ENCODE measurements at regions not wholly inside any gene's neighbourhood (a gene's known extent, or its start where the extent isn't known, plus 50 kb on each side); places are given as distances from the start of the nearest gene placed in this dataset.

GRCh38 chr16:80233097-80233835 lies 307.5 kb upstream of the DYNLRB2 start:
- intact Hi-C loops (cut with DNase I), result no loop called here
- Histone ChIP-seq H3K4me3 (no peak overlapping the region), H3K4me1 (peaks cover 6% of the 10 kb centered on the region), H3K9me3 (no peaks in the 10 kb centered on the region), H3K36me3 (replicated peaks in 1 of 2; ENCODE audit: insufficient read depth in 1 of 2, low read depth in 2 of 2) (no peaks in the 10 kb centered on the region), H3K27me3 (no peaks in the 10 kb centered on the region), H3K27ac (peak overlapping the region in 2 of 4 donors; percentile 37 to 64)
- DNase-seq (peak in 1 of 4 donors; percentile 6), ATAC-seq (peak; percentile 48)
- 22 to 25% methylated on average over 8 of the region's 8 CpGs for WGBS, 2 donors
- TF ChIP-seq POLR2A (IDR thresholded peaks at IDR 0.05) (no peak), CTCF (IDR thresholded peaks at IDR 0.05) (no peak)

GRCh38 chr16:80231888-80232287 lies 308.9 kb upstream of the DYNLRB2 start:
- no peaks in the 10 kb centered on the region for H3K9me3 ChIP-seq
- H3K27me3 ChIP-seq, result no peaks in the 10 kb centered on the region
- peak in 1 of 4 donors; percentile 10 for DNase-seq
- peaks cover 6% of the 10 kb centered on the region for H3K4me1 ChIP-seq
- no peak for TF ChIP-seq CTCF (IDR thresholded peaks at IDR 0.05)
- no peak for TF ChIP-seq POLR2A (IDR thresholded peaks at IDR 0.05)
- ATAC-seq, result no peak
- 66 to 94% methylated on average over 2 to 3 of the region's 3 CpGs for WGBS, 2 donors
- no peak overlapping the region for H3K4me3 ChIP-seq
- H3K36me3 ChIP-seq (replicated peaks in 1 of 2; ENCODE audit: insufficient read depth in 1 of 2, low read depth in 2 of 2), result no peaks in the 10 kb centered on the region
- intact Hi-C loops (cut with DNase I), result no loop called here
- no peak overlapping the region for H3K27ac ChIP-seq

GRCh38 chr16:80231121-80231520 lies 309.7 kb upstream of the DYNLRB2 start:
- Histone ChIP-seq H3K4me3 (no peak overlapping the region), H3K36me3 (replicated peaks in 1 of 2; ENCODE audit: insufficient read depth in 1 of 2, low read depth in 2 of 2) (no peaks in the 10 kb centered on the region), H3K27me3 (no peaks in the 10 kb centered on the region), H3K27ac (no peak overlapping the region), H3K9me3 (no peaks in the 10 kb centered on the region), H3K4me1 (peaks cover 6% of the 10 kb centered on the region)
- ATAC-seq, result no peak
- TF ChIP-seq POLR2A (IDR thresholded peaks at IDR 0.05), result no peak
- TF ChIP-seq CTCF (IDR thresholded peaks at IDR 0.05), result no peak
- intact Hi-C loops (cut with DNase I), result no loop called here
- DNase-seq, result no peak

GRCh38 chr16:80230328-80231120 lies 310.3 kb upstream of the DYNLRB2 start:
- H3K36me3 ChIP-seq (replicated peaks in 1 of 2; ENCODE audit: insufficient read depth in 1 of 2, low read depth in 2 of 2), result no peaks in the 10 kb centered on the region
- TF ChIP-seq CTCF (IDR thresholded peaks at IDR 0.05), result no peak
- no peak overlapping the region for H3K4me3 ChIP-seq
- WGBS, 2 donors, result 55 to 57% methylated on average over 4 of the region's 4 CpGs
- H3K4me1 ChIP-seq, result peaks cover 6% of the 10 kb centered on the region
- intact Hi-C loops (cut with DNase I), result no loop called here
- no peak overlapping the region for H3K27ac ChIP-seq
- ATAC-seq, result no peak
- H3K9me3 ChIP-seq, result no peaks in the 10 kb centered on the region
- no peaks in the 10 kb centered on the region for H3K27me3 ChIP-seq
- DNase-seq, result no peak
